ENCODE measurements at regions not wholly inside any gene's neighbourhood (a gene's known extent, or its start where the extent isn't known, plus 50 kb on each side); places are given as distances from the start of the nearest gene placed in this dataset.

GRCh38 chr9:2526071-2526828 lies 95.3 kb upstream of the VLDLR start:
- Histone ChIP-seq H3K79me2 (ENCODE audit: insufficient read depth, low read length) (no peaks in the 10 kb centered on the region), H3K9me3 (ENCODE audit: insufficient read depth, low read depth, low read length) (no peaks in the 10 kb centered on the region), H3K36me3 (ENCODE audit: insufficient read depth, low read length) (no peaks in the 10 kb centered on the region), H2AFZ (ENCODE audit: low read length) (no peak overlapping the region), H3K4me2 (ENCODE audit: low read depth, low read length, poor library complexity, severe bottlenecking) (no peak overlapping the region), H3K4me1 (ENCODE audit: insufficient read depth, low read length, poor library complexity, severe bottlenecking) (no peaks in the 10 kb centered on the region), H3K9me2 (replicated peaks; ENCODE audit: low read depth, low read length) (no peaks in the 10 kb centered on the region), H4K20me1 (ENCODE audit: insufficient read depth, low read length, poor library complexity, severe bottlenecking) (no peaks in the 10 kb centered on the region), H3K27me3 (ENCODE audit: insufficient read depth, low read length, poor library complexity, severe bottlenecking) (no peaks in the 10 kb centered on the region), H3F3A (ENCODE audit: low read depth) (no peaks in the 10 kb centered on the region), H3K4me3 (ENCODE audit: low read length, poor library complexity, severe bottlenecking) (no peak overlapping the region), H3K9ac (ENCODE audit: low read depth, low read length, poor library complexity, severe bottlenecking) (no peak overlapping the region)
- no peak for TF ChIP-seq EZH2phosphoT487 (IDR thresholded peaks at IDR 0.05; ENCODE audit: borderline replicate concordance)
- TF ChIP-seq CTCF (conservative IDR thresholded peaks at IDR 0.05; ENCODE audit: low read length) = no peak

- no peaks in the 10 kb centered on the region for H3K79me2 ChIP-seq (ENCODE audit: insufficient read depth, low read length)
- no peak overlapping the region for H3K4me3 ChIP-seq (ENCODE audit: low read length, poor library complexity, severe bottlenecking)
- no peak for TF ChIP-seq EZH2phosphoT487 (IDR thresholded peaks at IDR 0.05; ENCODE audit: borderline replicate concordance)
- TF ChIP-seq CTCF (conservative IDR thresholded peaks at IDR 0.05; ENCODE audit: low read length) = no peak
Measured at GRCh38 chr9:2531481-2531880, 90.1 kb upstream of the VLDLR start.

GRCh38 chr9:2536511-2536910 lies 85.1 kb upstream of the VLDLR start:
- TF ChIP-seq CTCF (conservative IDR thresholded peaks at IDR 0.05; ENCODE audit: low read length) (no peak), EZH2phosphoT487 (IDR thresholded peaks at IDR 0.05; ENCODE audit: borderline replicate concordance) (no peak)
- no peak overlapping the region for H3K4me3 ChIP-seq (ENCODE audit: low read length, poor library complexity, severe bottlenecking)
- H3K9me3 ChIP-seq (ENCODE audit: insufficient read depth, low read depth, low read length) = no peaks in the 10 kb centered on the region
- H3K79me2 ChIP-seq (ENCODE audit: insufficient read depth, low read length) = no peaks in the 10 kb centered on the region
- no peak overlapping the region for H3K4me2 ChIP-seq (ENCODE audit: low read depth, low read length, poor library complexity, severe bottlenecking)
- H2AFZ ChIP-seq (ENCODE audit: low read length) = no peak overlapping the region
- no peaks in the 10 kb centered on the region for H4K20me1 ChIP-seq (ENCODE audit: insufficient read depth, low read length, poor library complexity, severe bottlenecking)
- H3K9ac ChIP-seq (ENCODE audit: low read depth, low read length, poor library complexity, severe bottlenecking) = no peak overlapping the region
- H3K4me1 ChIP-seq (ENCODE audit: insufficient read depth, low read length, poor library complexity, severe bottlenecking) = peaks cover 5% of the 10 kb centered on the region
- no peaks in the 10 kb centered on the region for H3F3A ChIP-seq (ENCODE audit: low read depth)
- H3K36me3 ChIP-seq (ENCODE audit: insufficient read depth, low read length) = no peaks in the 10 kb centered on the region
- H3K27me3 ChIP-seq (ENCODE audit: insufficient read depth, low read length, poor library complexity, severe bottlenecking) = no peaks in the 10 kb centered on the region
- H3K9me2 ChIP-seq (replicated peaks; ENCODE audit: low read depth, low read length) = no peaks in the 10 kb centered on the region

More at GRCh38 chr9:2531481-2531880, 90.1 kb upstream of the VLDLR start:
- no peaks in the 10 kb centered on the region for H3K9me3 ChIP-seq (ENCODE audit: insufficient read depth, low read depth, low read length)
- no peaks in the 10 kb centered on the region for H3K27me3 ChIP-seq (ENCODE audit: insufficient read depth, low read length, poor library complexity, severe bottlenecking)
- H3K9ac ChIP-seq (ENCODE audit: low read depth, low read length, poor library complexity, severe bottlenecking) = no peak overlapping the region
- no peak overlapping the region for H3K4me2 ChIP-seq (ENCODE audit: low read depth, low read length, poor library complexity, severe bottlenecking)
- H3K36me3 ChIP-seq (ENCODE audit: insufficient read depth, low read length) = no peaks in the 10 kb centered on the region
- H2AFZ ChIP-seq (ENCODE audit: low read length) = no peak overlapping the region
- no peaks in the 10 kb centered on the region for H3K4me1 ChIP-seq (ENCODE audit: insufficient read depth, low read length, poor library complexity, severe bottlenecking)
- no peaks in the 10 kb centered on the region for H3K9me2 ChIP-seq (replicated peaks; ENCODE audit: low read depth, low read length)
- H4K20me1 ChIP-seq (ENCODE audit: insufficient read depth, low read length, poor library complexity, severe bottlenecking) = no peaks in the 10 kb centered on the region
- H3F3A ChIP-seq (ENCODE audit: low read depth) = no peaks in the 10 kb centered on the region

All from Loucy (cell line).